ENCODE measurements at regions not wholly inside any gene's neighbourhood (a gene's known extent, or its start where the extent isn't known, plus 50 kb on each side); places are given as distances from the start of the nearest gene placed in this dataset.

DNA sequence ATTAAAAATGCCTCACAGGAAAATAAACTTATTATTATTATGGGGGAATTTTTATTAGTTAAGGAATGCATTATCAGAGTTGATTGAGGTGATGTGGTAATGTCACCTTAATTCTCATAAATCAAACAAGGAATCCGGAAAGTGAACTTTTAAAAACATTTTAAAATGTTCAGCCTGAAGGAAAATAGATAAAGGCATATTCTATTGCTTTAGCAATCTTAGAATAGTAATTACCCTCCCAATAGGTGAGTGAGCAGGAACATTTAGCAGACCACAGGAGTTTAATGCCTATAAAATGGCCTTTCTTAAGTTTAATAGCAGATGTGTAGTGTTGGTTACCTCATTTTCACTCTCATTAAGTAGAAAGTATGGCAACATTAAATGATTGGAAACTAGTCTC lies 160.9 kb upstream of the MAD2L1 start:
- H3K4me3 ChIP-seq (ENCODE audit: low read depth, low read length) = no peak overlapping the region
- TF ChIP-seq MYC (IDR thresholded peaks at IDR 0.05; ENCODE audit: low read depth, low read length) (no peak), POLR2A (IDR thresholded peaks at IDR 0.05; ENCODE audit: extremely low read depth, insufficient read length) (no peak)
- TF ChIP-seq, protein P1, sequence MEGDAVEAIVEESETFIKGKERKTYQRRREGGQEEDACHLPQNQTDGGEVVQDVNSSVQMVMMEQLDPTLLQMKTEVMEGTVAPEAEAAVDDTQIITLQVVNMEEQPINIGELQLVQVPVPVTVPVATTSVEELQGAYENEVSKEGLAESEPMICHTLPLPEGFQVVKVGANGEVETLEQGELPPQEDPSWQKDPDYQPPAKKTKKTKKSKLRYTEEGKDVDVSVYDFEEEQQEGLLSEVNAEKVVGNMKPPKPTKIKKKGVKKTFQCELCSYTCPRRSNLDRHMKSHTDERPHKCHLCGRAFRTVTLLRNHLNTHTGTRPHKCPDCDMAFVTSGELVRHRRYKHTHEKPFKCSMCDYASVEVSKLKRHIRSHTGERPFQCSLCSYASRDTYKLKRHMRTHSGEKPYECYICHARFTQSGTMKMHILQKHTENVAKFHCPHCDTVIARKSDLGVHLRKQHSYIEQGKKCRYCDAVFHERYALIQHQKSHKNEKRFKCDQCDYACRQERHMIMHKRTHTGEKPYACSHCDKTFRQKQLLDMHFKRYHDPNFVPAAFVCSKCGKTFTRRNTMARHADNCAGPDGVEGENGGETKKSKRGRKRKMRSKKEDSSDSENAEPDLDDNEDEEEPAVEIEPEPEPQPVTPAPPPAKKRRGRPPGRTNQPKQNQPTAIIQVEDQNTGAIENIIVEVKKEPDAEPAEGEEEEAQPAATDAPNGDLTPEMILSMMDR (IDR thresholded peaks at IDR 0.05; ENCODE audit: low read depth, low read length) = no peak
- TF ChIP-seq, protein P2, sequence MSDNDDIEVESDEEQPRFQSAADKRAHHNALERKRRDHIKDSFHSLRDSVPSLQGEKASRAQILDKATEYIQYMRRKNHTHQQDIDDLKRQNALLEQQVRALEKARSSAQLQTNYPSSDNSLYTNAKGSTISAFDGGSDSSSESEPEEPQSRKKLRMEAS (IDR thresholded peaks at IDR 0.05; ENCODE audit: low read depth, low read length) = no peak
- no peak for DNase-seq (ENCODE audit: low read depth)

DNA sequence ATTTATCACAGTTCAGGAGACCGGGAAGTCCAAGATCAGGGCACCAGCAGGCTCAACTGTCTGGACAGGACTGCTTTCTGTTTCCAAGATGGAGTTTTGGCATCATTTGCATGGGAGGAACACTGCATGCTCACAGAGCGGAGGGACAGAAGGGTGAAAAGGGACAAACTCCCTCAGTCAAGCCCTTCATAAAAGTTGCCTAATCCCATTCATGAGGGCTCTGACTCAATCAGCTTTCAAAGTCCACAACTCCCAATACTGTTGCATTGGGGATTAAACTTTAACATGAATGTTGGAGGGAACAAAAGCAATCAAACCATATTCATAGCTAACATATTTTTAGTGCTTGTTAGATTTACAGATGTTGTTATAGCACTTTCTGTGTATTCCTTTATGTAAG lies 158.9 kb upstream of the MAD2L1 start:
- TF ChIP-seq POLR2A (IDR thresholded peaks at IDR 0.05; ENCODE audit: extremely low read depth, insufficient read length) (no peak), MYC (IDR thresholded peaks at IDR 0.05; ENCODE audit: low read depth, low read length) (no peak)
- TF ChIP-seq, protein P1 (IDR thresholded peaks at IDR 0.05; ENCODE audit: low read depth, low read length) = no peak
- TF ChIP-seq, protein P2 (IDR thresholded peaks at IDR 0.05; ENCODE audit: low read depth, low read length) = no peak
- no peak overlapping the region for H3K4me3 ChIP-seq (ENCODE audit: low read depth, low read length)
- no peak for DNase-seq (ENCODE audit: low read depth)

DNA sequence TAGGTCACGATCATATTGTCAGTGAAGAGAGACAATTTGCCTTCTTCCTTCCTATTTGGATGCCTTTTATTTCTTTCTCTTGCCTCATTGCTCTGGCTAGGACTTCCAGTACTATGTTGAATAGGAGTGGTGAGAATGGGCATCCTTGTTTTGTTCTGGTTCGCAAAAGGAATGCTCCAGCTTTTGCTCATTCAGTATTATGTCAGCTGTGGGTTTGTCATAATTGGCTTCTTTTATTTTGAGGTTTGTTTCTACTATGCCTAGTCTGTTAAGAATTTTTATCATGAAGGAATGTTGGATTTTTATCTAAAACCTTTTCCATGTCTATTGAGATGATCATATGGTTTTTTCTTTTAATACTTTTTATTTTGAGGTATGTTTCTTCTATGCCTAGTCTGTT lies 152.3 kb upstream of the MAD2L1 start:
- no peak overlapping the region for H3K4me3 ChIP-seq (ENCODE audit: low read depth, low read length)
- DNase-seq (ENCODE audit: low read depth) = no peak
- no peak for TF ChIP-seq MYC (IDR thresholded peaks at IDR 0.05; ENCODE audit: low read depth, low read length)
- TF ChIP-seq, protein P2 (IDR thresholded peaks at IDR 0.05; ENCODE audit: low read depth, low read length) = no peak
- no peak for TF ChIP-seq POLR2A (IDR thresholded peaks at IDR 0.05; ENCODE audit: extremely low read depth, insufficient read length)
- TF ChIP-seq, protein P1 (IDR thresholded peaks at IDR 0.05; ENCODE audit: low read depth, low read length) = no peak

DNA sequence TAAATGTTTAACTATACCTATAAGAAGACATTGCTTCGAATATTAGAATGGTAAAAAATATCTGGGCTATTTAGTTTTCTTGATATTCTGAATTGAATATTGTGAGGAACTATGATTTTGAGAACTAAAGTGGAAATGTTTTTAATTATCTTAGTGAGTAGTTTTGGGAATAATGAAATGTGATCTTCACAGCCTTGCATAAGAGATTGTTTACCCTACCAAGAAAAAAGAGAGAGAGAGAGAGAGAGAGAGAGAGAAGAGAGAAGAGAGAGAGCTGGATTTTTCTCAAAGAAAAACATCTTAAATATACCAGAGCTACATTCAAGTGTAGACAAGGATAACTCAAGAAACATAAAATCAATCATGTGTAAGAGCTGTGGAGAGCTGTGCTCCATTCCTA lies 148.7 kb upstream of the MAD2L1 start:
- H3K4me3 ChIP-seq (ENCODE audit: low read depth, low read length) = no peak overlapping the region
- TF ChIP-seq MYC (IDR thresholded peaks at IDR 0.05; ENCODE audit: low read depth, low read length) = no peak
- TF ChIP-seq, protein P2 (IDR thresholded peaks at IDR 0.05; ENCODE audit: low read depth, low read length) = no peak
- no peak for TF ChIP-seq POLR2A (IDR thresholded peaks at IDR 0.05; ENCODE audit: extremely low read depth, insufficient read length)
- TF ChIP-seq, protein P1 (IDR thresholded peaks at IDR 0.05; ENCODE audit: low read depth, low read length) = no peak
- no peak for DNase-seq (ENCODE audit: low read depth)

DNA sequence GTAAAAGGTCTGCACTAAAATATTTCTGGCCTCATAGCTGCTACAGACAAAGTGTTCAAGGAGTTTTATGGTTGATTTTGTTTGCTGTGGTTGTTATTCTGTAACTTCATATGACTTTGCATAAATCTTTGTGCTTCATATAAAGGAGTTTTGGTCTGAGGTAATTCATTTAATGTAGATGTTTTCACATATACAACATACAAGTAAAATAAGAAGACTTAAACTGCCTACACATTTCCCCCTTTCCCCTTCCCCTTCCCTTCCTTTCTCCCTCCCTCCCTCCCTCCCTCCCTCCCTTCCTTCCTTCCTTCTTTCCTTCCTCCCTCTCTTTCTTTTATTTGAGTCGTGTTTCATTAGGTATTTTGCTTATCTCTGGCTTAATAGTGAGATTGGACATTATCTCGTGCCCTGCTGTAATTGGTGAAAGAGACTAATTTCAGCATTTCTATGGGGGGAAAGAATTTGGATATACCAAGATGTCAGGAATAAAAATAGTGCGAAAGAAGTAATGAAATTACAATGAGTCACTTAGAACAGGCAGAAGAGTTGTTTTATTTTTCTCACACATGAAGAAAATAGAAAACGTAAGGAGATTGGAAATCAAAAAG lies 144.9 kb upstream of the MAD2L1 start:
- H3K4me3 ChIP-seq (ENCODE audit: low read depth, low read length) = no peak overlapping the region
- no peak for DNase-seq (ENCODE audit: low read depth)
- no peak for TF ChIP-seq MYC (IDR thresholded peaks at IDR 0.05; ENCODE audit: low read depth, low read length)
- no peak for TF ChIP-seq POLR2A (IDR thresholded peaks at IDR 0.05; ENCODE audit: extremely low read depth, insufficient read length)
- TF ChIP-seq, protein P2 (IDR thresholded peaks at IDR 0.05; ENCODE audit: low read depth, low read length) = no peak
- TF ChIP-seq, protein P1 (IDR thresholded peaks at IDR 0.05; ENCODE audit: low read depth, low read length) = no peak
